Colonic mucosa (tissue), 4 donors: ENCODE measurements at regions not wholly inside any gene's neighbourhood (a gene's known extent, or its start where the extent isn't known, plus 50 kb on each side); places are given as distances from the start of the nearest gene placed in this dataset.

ENCODE experiments used
- DNase-seq: peaks from one replicate; pipeline ENCODE4 v3.0.0-alpha.2; 2020
- H3K27ac ChIP-seq: fragments of 200-600 bp; one replicate; pipeline ENCODE4 v1.8.0; 2021
- H3K27me3 ChIP-seq: fragments of 200-600 bp; one replicate; pipeline ENCODE4 v1.8.0; 2021
- H3K36me3 ChIP-seq: fragments of 200-600 bp; one replicate; pipeline ENCODE4 v1.8.0; 2021
- H3K4me1 ChIP-seq: fragments of 200-600 bp; one replicate; pipeline ENCODE4 v1.8.0; 2021; ENCODE audit warnings: mild to moderate bottlenecking
- H3K4me3 ChIP-seq: fragments of 200-600 bp; one replicate; pipeline ENCODE4 v1.8.0; 2021
- H3K9ac ChIP-seq, 2 donors: one replicate each; pipeline ENCODE4 v1.7.0; 2013; ENCODE audit warnings: control low read depth in 2 of 2, low read depth in 2 of 2, low read length in 2 of 2
- H3K9me3 ChIP-seq: fragments of 200-600 bp; one replicate; pipeline ENCODE4 v1.8.0; 2021
- CTCF ChIP-seq: fragments of 200-600 bp; IDR thresholded peaks from one replicate; pipeline ENCODE4 v1.8.0; 2022; ENCODE audit warnings: antibody characterized with exemption, mild to moderate bottlenecking
- intact Hi-C: fragments of 100-400 bp; cut with DNase I; formaldehyde crosslinking; loops from one replicate; pipeline ENCODE4 v1.14.1; 2022
- donor health status: healthy.
- donor health status: DM: no; HTN: no; CAD: no.
- donor health status: DM: no; HTN: no; CAD: no.

DNA sequence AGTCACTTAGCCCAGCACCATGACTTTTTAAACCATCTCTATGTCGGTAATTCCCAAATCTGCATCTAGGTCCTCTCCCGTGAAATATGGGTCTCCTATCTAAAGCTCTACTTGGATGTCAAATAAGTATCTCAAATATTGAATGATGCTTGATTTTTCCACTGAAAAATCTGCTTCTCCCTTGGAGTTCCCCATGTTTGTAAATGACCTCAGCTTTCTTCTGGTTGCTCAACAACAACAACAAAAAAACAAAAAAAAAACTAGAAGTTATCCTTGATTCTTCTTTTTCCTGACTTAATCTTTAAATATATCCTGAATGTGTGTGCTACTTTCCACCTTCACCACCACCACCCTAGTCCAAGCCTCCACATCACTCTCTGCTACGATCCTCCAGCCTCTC is 307.5 kb upstream of the UBE2E2 start:
- Histone ChIP-seq H3K9ac (no peak overlapping the region), H3K9me3 (no peaks in the 10 kb centered on the region), H3K27me3 (no peaks in the 10 kb centered on the region), H3K4me1 (no peaks in the 10 kb centered on the region), H3K27ac (no peak overlapping the region), H3K4me3 (no peak overlapping the region), H3K36me3 (no peaks in the 10 kb centered on the region)
- no peak for TF ChIP-seq CTCF
- no peak for DNase-seq
- intact Hi-C loops, result no loop called here

DNA sequence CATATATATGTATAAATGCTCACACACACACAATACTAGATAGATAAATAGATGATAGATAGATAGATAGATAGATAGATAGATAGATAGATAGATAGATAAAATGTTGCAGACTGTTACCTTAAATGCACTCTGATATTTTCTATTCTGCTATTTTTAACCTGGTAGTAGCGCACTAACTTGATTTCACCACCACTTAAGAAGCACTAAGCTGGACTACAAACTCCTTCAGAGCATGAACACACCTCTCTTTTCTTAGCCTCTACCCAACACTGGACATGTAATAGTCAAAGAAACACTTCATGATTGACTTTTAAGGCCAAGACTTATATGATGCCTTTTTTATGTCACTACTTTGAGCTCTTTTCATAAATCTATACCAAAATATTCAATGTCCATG is 304.6 kb upstream of the UBE2E2 start:
- Histone ChIP-seq H3K36me3 (no peaks in the 10 kb centered on the region), H3K9ac (no peak overlapping the region), H3K4me1 (no peaks in the 10 kb centered on the region), H3K27ac (no peak overlapping the region), H3K4me3 (no peak overlapping the region), H3K9me3 (no peaks in the 10 kb centered on the region), H3K27me3 (no peaks in the 10 kb centered on the region)
- TF ChIP-seq CTCF, result no peak
- intact Hi-C loops, result no loop called here
- no peak for DNase-seq

GRCh38 chr3:22899441-22899840 is 303.7 kb upstream of the UBE2E2 start:
- TF ChIP-seq CTCF, result no peak
- DNase-seq, result no peak
- intact Hi-C loops, result no loop called here

GRCh38 chr3:22900296-22900695 is 302.8 kb upstream of the UBE2E2 start:
- H3K9ac ChIP-seq, result no peak overlapping the region
- intact Hi-C loops, result no loop called here
- no peaks in the 10 kb centered on the region for H3K4me1 ChIP-seq
- no peak for TF ChIP-seq CTCF
- H3K9me3 ChIP-seq, result no peaks in the 10 kb centered on the region
- no peaks in the 10 kb centered on the region for H3K36me3 ChIP-seq
- no peak for DNase-seq
- H3K27ac ChIP-seq, result no peak overlapping the region
- H3K27me3 ChIP-seq, result no peaks in the 10 kb centered on the region
- H3K4me3 ChIP-seq, result no peak overlapping the region

More at GRCh38 chr3:22899441-22899840, 303.7 kb upstream of the UBE2E2 start:
- Histone ChIP-seq H3K27me3 (no peaks in the 10 kb centered on the region), H3K36me3 (no peaks in the 10 kb centered on the region), H3K27ac (no peak overlapping the region), H3K9me3 (no peaks in the 10 kb centered on the region), H3K4me3 (no peak overlapping the region), H3K4me1 (no peaks in the 10 kb centered on the region), H3K9ac (no peak overlapping the region)

DNA sequence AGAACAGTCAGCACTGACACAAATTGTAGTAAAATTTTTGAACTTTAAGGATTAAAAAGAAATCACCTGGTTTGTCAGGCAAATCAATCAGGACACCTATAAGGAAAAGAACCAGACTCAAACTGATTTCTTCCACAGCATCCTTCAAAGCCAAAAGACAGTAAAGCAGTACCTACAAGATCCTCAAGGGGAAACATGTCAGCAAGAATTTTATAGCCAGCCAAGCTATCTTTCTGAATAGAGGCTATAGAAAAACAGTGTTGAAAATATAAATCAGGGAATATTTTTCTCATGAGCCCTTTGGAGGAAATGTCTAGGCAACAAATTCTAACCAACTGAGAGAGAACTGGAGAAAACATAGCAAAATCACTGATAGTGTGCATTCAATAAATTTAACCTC is 301.4 kb upstream of the UBE2E2 start:
- intact Hi-C loops, result no loop called here
- DNase-seq, result no peak
- Histone ChIP-seq H3K9ac (no peak overlapping the region), H3K27me3 (no peaks in the 10 kb centered on the region), H3K4me3 (no peak overlapping the region), H3K27ac (no peak overlapping the region), H3K9me3 (no peaks in the 10 kb centered on the region), H3K4me1 (no peaks in the 10 kb centered on the region), H3K36me3 (no peaks in the 10 kb centered on the region)
- no peak for TF ChIP-seq CTCF
